Thyroid gland (tissue), 4 donors: ENCODE measurements at regions not wholly inside any gene's neighbourhood (a gene's known extent, or its start where the extent isn't known, plus 50 kb on each side); places are given as distances from the start of the nearest gene placed in this dataset.

Source experiments
- DNase-seq, 2 donors: peaks; one replicate each; pipeline ENCODE4 v3.0.0-alpha.2; 2019
- H3K27ac ChIP-seq, 3 donors: fragments of 200-600 bp; sonication (generic); 1 replicate in 2 of 3; 2 replicates in 1 of 3; pipeline ENCODE4 v1.5.1; 2016 to 2019; ENCODE audit warnings: mild to moderate bottlenecking in 1 of 3, moderate library complexity in 1 of 3
- H3K27me3 ChIP-seq: fragments of 200-600 bp; sonication (generic); one replicate; pipeline ENCODE4 v1.5.1; 2019
- H3K36me3 ChIP-seq, 2 donors: fragments of 200-600 bp; sonication (generic); one replicate each; pipeline ENCODE4 v1.5.1; 2016 to 2019
- H3K4me1 ChIP-seq, 2 donors: fragments of 200-600 bp; sonication (generic); one replicate each; pipeline ENCODE4 v1.5.1; 2017 to 2019
- H3K4me3 ChIP-seq, 3 donors: fragments of 200-600 bp; sonication (generic); replicated peaks in 1 of 3; 1 replicate in 2 of 3; 2 replicates in 1 of 3; pipeline ENCODE4 v1.5.1; 2016; ENCODE audit warnings: mild to moderate bottlenecking in 1 of 3
- H3K9me3 ChIP-seq: fragments of 200-600 bp; sonication (generic); one replicate; pipeline ENCODE4 v1.5.1; 2017
- CTCF ChIP-seq, 6 experiments: fragments of 200-600 bp in 3 of 6; fragments of 450-650 bp in 3 of 6; sonication (generic) in 3 of 6; IDR thresholded peaks; one replicate each; pipeline ENCODE4 v1.5.1; 2016 to 2019; ENCODE audit warnings: antibody characterized with exemption in 6 of 6, mild to moderate bottlenecking in 2 of 6, inconsistent platforms in 1 of 6, moderate library complexity in 1 of 6
- POLR2A ChIP-seq, 2 donors: fragments of 450-650 bp; IDR thresholded peaks; one replicate each; pipeline ENCODE4 v1.6.1; 2017; ENCODE audit warnings: antibody characterized with exemption in 2 of 2, mild to moderate bottlenecking in 2 of 2, moderate library complexity in 1 of 2
- WGBS, 2 donors: methylation state at CpG; one replicate each; pipeline ENCODE4 v1.1.5; 2017; 5-methylcytosine and 5-hydroxymethylcytosine counted together
- intact Hi-C: fragments of 100-400 bp; cut with DNase I; formaldehyde crosslinking; loops from one replicate; pipeline ENCODE4 v1.15.1; 2023

GRCh38 chr20:60330461-60330860, 372.2 kb downstream of the CDH26 start:
- peak; percentile 57 to 65 for DNase-seq
- intact Hi-C loops: no loop called here
- H3K4me1 ChIP-seq: peaks cover 4 to 30% of the 10 kb centered on the region in 2 donors
- no peak overlapping the region for H3K4me3 ChIP-seq
- no peaks in the 10 kb centered on the region for H3K36me3 ChIP-seq
- peak overlapping the region; percentile 1 to 53 (median 8) for H3K27ac ChIP-seq
- TF ChIP-seq CTCF (IDR thresholded peaks at IDR 0.05): peak in 1 of 6 experiments; percentile 10
- no peak for TF ChIP-seq POLR2A (IDR thresholded peaks at IDR 0.05)
- no peaks in the 10 kb centered on the region for H3K27me3 ChIP-seq
- 26 to 27% methylated on average over 3 of the region's 3 CpGs for WGBS, 2 donors
- no peaks in the 10 kb centered on the region for H3K9me3 ChIP-seq

GRCh38 chr20:60331688-60332300, 373.6 kb downstream of the CDH26 start:
- Histone ChIP-seq H3K4me3 (no peak overlapping the region), H3K4me1 (peaks cover 4 to 30% of the 10 kb centered on the region in 2 donors), H3K27me3 (no peaks in the 10 kb centered on the region), H3K9me3 (no peaks in the 10 kb centered on the region), H3K36me3 (no peaks in the 10 kb centered on the region), H3K27ac (peak overlapping the region in 1 of 3 donors; percentile 53)
- TF ChIP-seq CTCF (IDR thresholded peaks at IDR 0.05) (no peak), POLR2A (IDR thresholded peaks at IDR 0.05) (no peak)
- DNase-seq: no peak
- WGBS, 2 donors: 89% methylated on average over 11 of the region's 11 CpGs
- intact Hi-C loops: no loop called here

- Histone ChIP-seq H3K4me3 (no peak overlapping the region), H3K36me3 (no peaks in the 10 kb centered on the region), H3K4me1 (peaks cover 4 to 31% of the 10 kb centered on the region in 2 donors), H3K27me3 (no peaks in the 10 kb centered on the region), H3K9me3 (no peaks in the 10 kb centered on the region), H3K27ac (peak overlapping the region in 1 of 3 donors; percentile 8)
- TF ChIP-seq POLR2A (IDR thresholded peaks at IDR 0.05): no peak
- TF ChIP-seq CTCF (IDR thresholded peaks at IDR 0.05): no peak
- DNase-seq: no peak
- intact Hi-C loops: no loop called here
- 67% methylated on average over 3 of the region's 3 CpGs for WGBS, 2 donors
Observed at GRCh38 chr20:60332523-60332922, 374.3 kb downstream of the CDH26 start.

- Histone ChIP-seq H3K4me1 (peaks cover 8 to 51% of the 10 kb centered on the region in 2 donors), H3K4me3 (no peak overlapping the region), H3K9me3 (no peaks in the 10 kb centered on the region), H3K36me3 (no peaks in the 10 kb centered on the region), H3K27me3 (no peaks in the 10 kb centered on the region), H3K27ac (no peak overlapping the region)
- WGBS, 2 donors: 92 to 96% methylated on average over 3 of the region's 3 CpGs
- intact Hi-C loops: no loop called here
- DNase-seq: no peak
- no peak for TF ChIP-seq CTCF (IDR thresholded peaks at IDR 0.05)
- TF ChIP-seq POLR2A (IDR thresholded peaks at IDR 0.05): no peak
Observed at GRCh38 chr20:60334911-60335310, 376.7 kb downstream of the CDH26 start.

GRCh38 chr20:60338556-60338955, 380.3 kb downstream of the CDH26 start:
- intact Hi-C loops: no loop called here
- WGBS, 2 donors: 27 to 31% methylated on average over 8 of the region's 8 CpGs
- Histone ChIP-seq H3K27me3 (no peaks in the 10 kb centered on the region), H3K4me1 (peaks cover 4 to 34% of the 10 kb centered on the region in 2 donors), H3K4me3 (no peak overlapping the region), H3K36me3 (no peaks in the 10 kb centered on the region), H3K27ac (peak overlapping the region in 1 of 3 donors; percentile 50), H3K9me3 (no peaks in the 10 kb centered on the region)
- DNase-seq: peak; percentile 67 to 77
- TF ChIP-seq POLR2A (IDR thresholded peaks at IDR 0.05) (peak in 1 of 2 donors; percentile 11), CTCF (IDR thresholded peaks at IDR 0.05) (no peak)
